ENCODE measurements at regions not wholly inside any gene's neighbourhood (a gene's known extent, or its start where the extent isn't known, plus 50 kb on each side); places are given as distances from the start of the nearest gene placed in this dataset.

- TF ChIP-seq TAF1 (IDR thresholded peaks at IDR 0.05; ENCODE audit: low read depth): no peak
- TF ChIP-seq TEAD4 (IDR thresholded peaks at IDR 0.05): no peak
- no peak for TF ChIP-seq CEBPB (IDR thresholded peaks at IDR 0.05)
- TF ChIP-seq EGR1 (IDR thresholded peaks at IDR 0.05): no peak
- TF ChIP-seq EP300 (IDR thresholded peaks at IDR 0.05; ENCODE audit: borderline replicate concordance): no peak
- TF ChIP-seq, protein P1, sequence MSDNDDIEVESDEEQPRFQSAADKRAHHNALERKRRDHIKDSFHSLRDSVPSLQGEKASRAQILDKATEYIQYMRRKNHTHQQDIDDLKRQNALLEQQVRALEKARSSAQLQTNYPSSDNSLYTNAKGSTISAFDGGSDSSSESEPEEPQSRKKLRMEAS (IDR thresholded peaks at IDR 0.05): no peak
- TF ChIP-seq RAD21 (IDR thresholded peaks at IDR 0.05; ENCODE audit: low read depth): no peak
- no peak for TF ChIP-seq YY1 (IDR thresholded peaks at IDR 0.05; ENCODE audit: low read depth)
- no peak for TF ChIP-seq USF1 (IDR thresholded peaks at IDR 0.05)
- no peak for TF ChIP-seq FOXM1 (IDR thresholded peaks at IDR 0.05; ENCODE audit: borderline replicate concordance, low read depth)
- TF ChIP-seq REST (IDR thresholded peaks at IDR 0.05; ENCODE audit: low read depth): no peak
- TF ChIP-seq CREB1 (IDR thresholded peaks at IDR 0.05; ENCODE audit: low read depth): no peak
- TF ChIP-seq NFIC (IDR thresholded peaks at IDR 0.05): no peak
- TF ChIP-seq TCF12 (IDR thresholded peaks at IDR 0.05; ENCODE audit: low read depth): no peak
These were observed 221.9 kb downstream of the MRPL39 start for GRCh38 chr21:25385341-25385740.
